IMR-90 (cell line): ENCODE measurements at regions not wholly inside any gene's neighbourhood (a gene's known extent, or its start where the extent isn't known, plus 50 kb on each side); places are given as distances from the start of the nearest gene placed in this dataset.

Experiments
- ATAC-seq: fragments of 200-7000 bp; cut with Tn5 transposase; 2 replicates; pipeline ENCODE4 v1.9.1; 2020; ENCODE audit warnings: low read depth, mild to moderate bottlenecking, moderate library complexity
- BruUV-seq: library from RNA; stranded (reverse); fragments of 400-500 nt; replicated peaks from 2 replicates; lab custom pipeline; 2021; lab: Mats Ljungman, UMichigan
- CTCF ChIA-PET: fragments of 300-600 bp; formaldehyde crosslinking; extraction: SDS; loops from one replicate; lab custom pipeline; 2021; ENCODE audit warnings: antibody characterized with exemption; lab: Yijun Ruan, JAX
- POLR2A ChIA-PET: fragments of 300-600 bp; sonication (Branson Sonifier 250); formaldehyde crosslinking; loops from one replicate; lab custom pipeline; 2022; ENCODE audit warnings: antibody characterized with exemption; ENCODE audit not compliant: unreplicated experiment; lab: Charles Lee
- DNase-seq: peaks from one replicate; pipeline ENCODE4 v3.0.0; 2013
- H2AFZ ChIP-seq: replicated peaks from 2 replicates; pipeline ENCODE3; 2013; ENCODE audit warnings: low read length, mild to moderate bottlenecking; ENCODE audit not compliant: poor library complexity
- H2AK5ac ChIP-seq: 2 replicates; pipeline ENCODE4 v1.6.1; 2013; ENCODE audit warnings: low read depth, low read length, inconsistent platforms
- H2AK9ac ChIP-seq: replicated peaks from 2 replicates; pipeline ENCODE3; 2013; ENCODE audit warnings: mild to moderate bottlenecking, low read depth, low read length, moderate library complexity; ENCODE audit not compliant: poor library complexity
- H2BK120ac ChIP-seq: 2 replicates; pipeline ENCODE4 v1.6.1; 2013; ENCODE audit warnings: low read depth, low read length, inconsistent platforms
- H2BK15ac ChIP-seq: 3 replicates; pipeline ENCODE4 v1.6.1; 2013; ENCODE audit warnings: low read depth, low read length, inconsistent platforms
- H2BK20ac ChIP-seq: 2 replicates; pipeline ENCODE4 v1.6.1; 2013; ENCODE audit warnings: low read depth, mild to moderate bottlenecking, inconsistent platforms, low read length, moderate library complexity
- H2BK5ac ChIP-seq: 2 replicates; pipeline ENCODE4 v1.6.1; 2013; ENCODE audit warnings: mild to moderate bottlenecking, low read depth, low read length, inconsistent platforms; ENCODE audit not compliant: poor library complexity, severe bottlenecking
- H3K14ac ChIP-seq: replicated peaks from 2 replicates; pipeline ENCODE4 v1.6.1; 2013; ENCODE audit warnings: low read depth, low read length, inconsistent platforms
- H3K18ac ChIP-seq: 2 replicates; pipeline ENCODE4 v1.6.1; 2013; ENCODE audit warnings: low read depth, low read length, control low read depth
- H3K23ac ChIP-seq: 2 replicates; pipeline ENCODE4 v1.6.1; 2013; ENCODE audit warnings: low read depth, low read length, inconsistent platforms
- H3K27ac ChIP-seq: 2 replicates; pipeline ENCODE4 v1.5.1; 2013; ENCODE audit warnings: mild to moderate bottlenecking, control low read depth, low read length; ENCODE audit not compliant: insufficient read depth
- H3K27me3 ChIP-seq: 2 replicates; pipeline ENCODE4 v1.6.1; 2013; ENCODE audit warnings: low read length; ENCODE audit not compliant: control insufficient read depth, insufficient read depth
- H3K36me3 ChIP-seq: 2 replicates; pipeline ENCODE4 v1.6.1; 2013; ENCODE audit warnings: low read length, mixed read lengths; ENCODE audit not compliant: control insufficient read depth, insufficient read depth
- H3K4ac ChIP-seq: 2 replicates; pipeline ENCODE4 v1.6.1; 2013; ENCODE audit warnings: low read depth, low read length, inconsistent platforms
- H3K4me1 ChIP-seq: 2 replicates; pipeline ENCODE4 v1.6.1; 2013; ENCODE audit warnings: low read length, mixed read lengths; ENCODE audit not compliant: control insufficient read depth, insufficient read depth
- H3K4me2 ChIP-seq: 2 replicates; pipeline ENCODE4 v1.6.1; 2013; ENCODE audit warnings: low read depth, mild to moderate bottlenecking, control low read depth, low read length, moderate library complexity
- H3K4me3 ChIP-seq: 2 replicates; pipeline ENCODE4 v1.5.1; 2013; ENCODE audit warnings: low read depth, mild to moderate bottlenecking, control low read depth, low read length, moderate library complexity; ENCODE audit not compliant: insufficient read depth
- H3K56ac ChIP-seq: 2 replicates; pipeline ENCODE4 v1.6.1; 2013; ENCODE audit warnings: low read length, inconsistent platforms; ENCODE audit not compliant: insufficient read depth; ENCODE audit errors: extremely low read depth
- H3K79me1 ChIP-seq, 2 experiments: 2 replicates each; pipeline ENCODE4 v1.6.1; 2013; ENCODE audit warnings: low read length in 2 of 2, inconsistent platforms in 1 of 2, low read depth in 1 of 2
- H3K9ac ChIP-seq: 2 replicates; pipeline ENCODE4 v1.6.1; 2013; ENCODE audit warnings: low read depth, low read length, control low read depth
- H3K9me1 ChIP-seq: 2 replicates; pipeline ENCODE4 v1.6.1; 2013; ENCODE audit warnings: low read length, inconsistent platforms; ENCODE audit not compliant: insufficient read depth
- H3K9me3 ChIP-seq: 2 replicates; pipeline ENCODE4 v1.6.1; 2013; ENCODE audit warnings: low read length; ENCODE audit not compliant: control insufficient read depth, insufficient read depth
- H4K20me1 ChIP-seq: 2 replicates; pipeline ENCODE4 v1.6.1; 2013; ENCODE audit warnings: low read length, inconsistent platforms; ENCODE audit not compliant: insufficient read depth
- H4K5ac ChIP-seq: 2 replicates; pipeline ENCODE4 v1.6.1; 2013; ENCODE audit warnings: mild to moderate bottlenecking, low read depth, low read length, control low read depth
- H4K8ac ChIP-seq, 2 experiments: 2 replicates each; pipeline ENCODE4 v1.6.1; 2013; ENCODE audit warnings: low read depth in 2 of 2, low read length in 2 of 2, control low read depth in 1 of 2, inconsistent platforms in 1 of 2
- H4K91ac ChIP-seq: 2 replicates; pipeline ENCODE4 v1.6.1; 2013; ENCODE audit warnings: low read depth, low read length, inconsistent platforms; ENCODE audit not compliant: insufficient read depth
- BHLHE40 ChIP-seq: fragments of 150-350 bp; IDR thresholded peaks from 2 replicates; pipeline ENCODE4 v1.6.1; 2016; ENCODE audit warnings: mild to moderate bottlenecking, low read depth, low read length
- CEBPB ChIP-seq: IDR thresholded peaks from 2 replicates; pipeline ENCODE4 v1.6.1; 2012; ENCODE audit warnings: low read depth, low read length, improper control_type of control experiment
- MAZ ChIP-seq: IDR thresholded peaks from 2 replicates; pipeline ENCODE4 v1.6.1; 2012; ENCODE audit warnings: low read depth, mild to moderate bottlenecking, low read length, improper control_type of control experiment, moderate library complexity, borderline replicate concordance
- MXI1 ChIP-seq: IDR thresholded peaks from 2 replicates; pipeline ENCODE4 v1.6.1; 2012; ENCODE audit warnings: low read depth, mild to moderate bottlenecking, low read length, moderate library complexity, borderline replicate concordance
- NFE2L2 ChIP-seq: fragments of 150-350 bp; IDR thresholded peaks from 2 replicates; pipeline ENCODE4 v1.6.1; 2016; ENCODE audit warnings: low read depth, mild to moderate bottlenecking, low read length
- RAD21 ChIP-seq: IDR thresholded peaks from 2 replicates; pipeline ENCODE4 v1.6.1; 2012; ENCODE audit warnings: low read length, improper control_type of control experiment
- RFX5 ChIP-seq: IDR thresholded peaks from 2 replicates; pipeline ENCODE4 v1.8.0; 2012; ENCODE audit warnings: low read depth, mild to moderate bottlenecking, low read length, moderate library complexity
- SMC3 ChIP-seq: fragments of 150-350 bp; IDR thresholded peaks from 2 replicates; pipeline ENCODE4 v1.6.1; 2016; ENCODE audit warnings: low read depth, mild to moderate bottlenecking, antibody characterized with exemption, low read length, moderate library complexity
- WGBS, 2 experiments: methylation state at CpG; one replicate each; pipeline versions ENCODE4 v1.1.5 to v1.1.7; 2013; ENCODE audit warnings: missing lambda C conversion rate in 2 of 2; ENCODE audit not compliant: insufficient read length in 1 of 2; ENCODE audit errors: extremely low coverage in 2 of 2; 5-methylcytosine and 5-hydroxymethylcytosine counted together
- dilution Hi-C: fragments of 300-500 bp; cut with HindIII; formaldehyde crosslinking; loops from one replicate; pipeline ENCODE4 v1.14.3; 2018; ENCODE audit warnings: low sequenced_read_pairs; ENCODE audit not compliant: unreplicated experiment
- in situ Hi-C: fragments of 300-500 bp; cut with MboI; formaldehyde crosslinking; loops from 3 replicates; pipeline ENCODE4 v1.14.3; 2019; ENCODE audit warnings: low sequenced_read_pairs, inconsistent platforms, mixed read lengths
- intact Hi-C: fragments of 100-400 bp; cut with micrococcal nuclease; formaldehyde crosslinking; loops from 2 replicates; pipeline ENCODE4 v1.10.0; 2022
- TF ChIP-seq, protein P1 (sequence below): fragments of 150-350 bp; IDR thresholded peaks from 2 replicates; pipeline ENCODE4 v1.6.1; 2017; ENCODE audit warnings: mild to moderate bottlenecking, antibody characterized with exemption, low read length, low read depth
- TF ChIP-seq, protein P2 (sequence below): conservative IDR thresholded peaks from 2 replicates; pipeline ENCODE4 v1.5.1; 2012; ENCODE audit warnings: mild to moderate bottlenecking, low read depth, low read length, improper control_type of control experiment

DNA sequence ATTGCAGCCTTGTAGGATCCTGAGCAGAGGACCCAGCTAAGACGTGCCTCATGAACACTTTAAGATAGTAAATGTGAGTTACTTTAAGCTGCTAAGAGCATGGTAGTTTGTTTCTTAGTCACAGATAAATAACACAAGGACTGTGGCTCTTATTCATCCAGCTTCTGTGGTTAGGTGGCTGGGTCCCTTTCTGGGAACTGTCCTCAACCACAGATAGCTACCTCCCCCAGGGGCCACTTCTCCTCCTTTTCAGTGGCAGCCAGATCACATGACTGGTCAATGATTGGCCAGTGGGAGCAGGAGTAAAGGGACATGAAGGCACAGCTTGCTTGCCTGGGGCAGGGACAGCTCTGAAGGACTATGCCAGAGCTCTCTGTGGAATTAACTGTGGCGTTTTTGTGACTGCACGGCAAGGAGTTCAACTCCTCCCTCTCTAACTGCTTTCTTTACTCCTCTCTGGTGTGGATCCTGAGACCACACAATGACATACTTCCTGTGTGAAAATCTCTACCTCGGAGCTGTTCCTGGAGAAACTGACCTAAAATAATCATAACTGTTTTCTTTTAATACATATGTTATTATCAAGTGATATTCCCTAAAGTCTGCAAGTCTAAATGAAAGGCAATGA is 76.5 kb downstream of the NRN1 start:
- Histone ChIP-seq H3K18ac (no peak overlapping the region), H3K9me1 (no peaks in the 10 kb centered on the region), H3K4me1 (no peaks in the 10 kb centered on the region), H2BK15ac (no peak overlapping the region), H3K56ac (no peak overlapping the region), H3K23ac (no peak overlapping the region), H4K8ac (no peak overlapping the region), H3K79me1 (no peaks in the 10 kb centered on the region), H3K4me2 (no peak overlapping the region), H2AFZ (no peak overlapping the region), H3K4ac (no peak overlapping the region), H3K36me3 (no peaks in the 10 kb centered on the region), H4K5ac (no peak overlapping the region), H3K9ac (no peak overlapping the region), H3K14ac (no peak overlapping the region), H3K27ac (no peak overlapping the region), H4K20me1 (no peaks in the 10 kb centered on the region), H2BK20ac (no peak overlapping the region), H4K91ac (no peak overlapping the region), H3K9me3 (peaks cover 18% of the 10 kb centered on the region), H2BK5ac (no peak overlapping the region), H3K27me3 (no peaks in the 10 kb centered on the region), H2AK9ac (no peak overlapping the region), H2BK120ac (no peak overlapping the region), H3K4me3 (no peak overlapping the region), H2AK5ac (no peak overlapping the region)
- DNase-seq, result no peak
- POLR2A ChIA-PET, result no interaction called here
- no TSS peak for BruUV-seq
- CTCF ChIA-PET, result no interaction called here
- TF ChIP-seq, protein P1, sequence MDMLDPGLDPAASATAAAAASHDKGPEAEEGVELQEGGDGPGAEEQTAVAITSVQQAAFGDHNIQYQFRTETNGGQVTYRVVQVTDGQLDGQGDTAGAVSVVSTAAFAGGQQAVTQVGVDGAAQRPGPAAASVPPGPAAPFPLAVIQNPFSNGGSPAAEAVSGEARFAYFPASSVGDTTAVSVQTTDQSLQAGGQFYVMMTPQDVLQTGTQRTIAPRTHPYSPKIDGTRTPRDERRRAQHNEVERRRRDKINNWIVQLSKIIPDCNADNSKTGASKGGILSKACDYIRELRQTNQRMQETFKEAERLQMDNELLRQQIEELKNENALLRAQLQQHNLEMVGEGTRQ, result no peak
- TF ChIP-seq, protein P2, sequence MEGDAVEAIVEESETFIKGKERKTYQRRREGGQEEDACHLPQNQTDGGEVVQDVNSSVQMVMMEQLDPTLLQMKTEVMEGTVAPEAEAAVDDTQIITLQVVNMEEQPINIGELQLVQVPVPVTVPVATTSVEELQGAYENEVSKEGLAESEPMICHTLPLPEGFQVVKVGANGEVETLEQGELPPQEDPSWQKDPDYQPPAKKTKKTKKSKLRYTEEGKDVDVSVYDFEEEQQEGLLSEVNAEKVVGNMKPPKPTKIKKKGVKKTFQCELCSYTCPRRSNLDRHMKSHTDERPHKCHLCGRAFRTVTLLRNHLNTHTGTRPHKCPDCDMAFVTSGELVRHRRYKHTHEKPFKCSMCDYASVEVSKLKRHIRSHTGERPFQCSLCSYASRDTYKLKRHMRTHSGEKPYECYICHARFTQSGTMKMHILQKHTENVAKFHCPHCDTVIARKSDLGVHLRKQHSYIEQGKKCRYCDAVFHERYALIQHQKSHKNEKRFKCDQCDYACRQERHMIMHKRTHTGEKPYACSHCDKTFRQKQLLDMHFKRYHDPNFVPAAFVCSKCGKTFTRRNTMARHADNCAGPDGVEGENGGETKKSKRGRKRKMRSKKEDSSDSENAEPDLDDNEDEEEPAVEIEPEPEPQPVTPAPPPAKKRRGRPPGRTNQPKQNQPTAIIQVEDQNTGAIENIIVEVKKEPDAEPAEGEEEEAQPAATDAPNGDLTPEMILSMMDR, result no peak
- TF ChIP-seq SMC3 (no peak), RAD21 (no peak), RFX5 (no peak), MXI1 (no peak), BHLHE40 (no peak), MAZ (no peak), CEBPB (no peak), NFE2L2 (no peak)
- WGBS, 2 experiments, result no CpG with 5 or more reads among the region's 4 CpGs
- dilution Hi-C loops (no loop called here), intact Hi-C loops (no loop called here), in situ Hi-C loops (no loop called here)
- no peak for ATAC-seq
